Gastrocnemius medialis (tissue), 4 donors: ENCODE measurements at regions not wholly inside any gene's neighbourhood (a gene's known extent, or its start where the extent isn't known, plus 50 kb on each side); places are given as distances from the start of the nearest gene placed in this dataset.

Source experiments
- ATAC-seq, 2 donors: fragments of 150-250 bp; one replicate each; pipeline ENCODE4 v1.9.1; 2016
- DNase-seq, 2 donors: peaks; one replicate each; pipeline ENCODE4 v3.0.0-alpha.2; 2019
- H3K27ac ChIP-seq, 4 donors: fragments of 200-600 bp; sonication (generic); 1 replicate in 1 of 4; 2 replicates in 3 of 4; pipeline ENCODE4 v1.5.1; 2016 to 2018; ENCODE audit warnings: mild to moderate bottlenecking in 2 of 4, moderate library complexity in 1 of 4
- H3K27me3 ChIP-seq, 3 donors: fragments of 200-600 bp; sonication (generic) in 2 of 3; 1 replicate in 1 of 3; 2 replicates in 2 of 3; pipeline versions ENCODE4 v1.5.1 to v1.6.0; 2016 to 2019; ENCODE audit warnings: mild to moderate bottlenecking in 1 of 3, moderate library complexity in 1 of 3
- H3K36me3 ChIP-seq, 2 donors: fragments of 200-600 bp; sonication (generic) in 1 of 2; one replicate each; pipeline ENCODE4 v1.5.1; 2017 to 2018
- H3K4me1 ChIP-seq, 2 donors: fragments of 200-600 bp; sonication (generic) in 1 of 2; one replicate each; pipeline ENCODE4 v1.5.1; 2016 to 2017; ENCODE audit warnings: mild to moderate bottlenecking in 2 of 2
- H3K4me3 ChIP-seq, 4 donors: fragments of 200-600 bp; sonication (generic) in 3 of 4; 1 replicate in 1 of 4; 2 replicates in 3 of 4; pipeline ENCODE4 v1.5.1; 2016 to 2019; ENCODE audit warnings: mild to moderate bottlenecking in 2 of 4
- H3K9me3 ChIP-seq, 3 donors: fragments of 200-600 bp; sonication (generic) in 2 of 3; 1 replicate in 1 of 3; 2 replicates in 2 of 3; pipeline ENCODE4 v1.5.1; 2016 to 2019
- CTCF ChIP-seq, 5 experiments: fragments of 450-650 bp in 3 of 5; fragments of 200-600 bp in 2 of 5; sonication (generic) in 2 of 5; IDR thresholded peaks in 4 of 5; conservative IDR thresholded peaks in 1 of 5; 1 replicate in 4 of 5; 2 replicates in 1 of 5; pipeline ENCODE4 v1.5.1; 2016 to 2019; ENCODE audit warnings: antibody characterized with exemption in 5 of 5, mild to moderate bottlenecking in 3 of 5, moderate library complexity in 3 of 5
- POLR2A ChIP-seq, 2 donors: fragments of 450-650 bp; IDR thresholded peaks; one replicate each; pipeline ENCODE4 v1.6.1; 2017; ENCODE audit warnings: antibody characterized with exemption in 2 of 2, mild to moderate bottlenecking in 2 of 2, moderate library complexity in 2 of 2
- in situ Hi-C, 4 donors: fragments of 200-750 bp; cut with MboI; loops; one replicate each; pipeline versions ENCODE4 v1.15.0 to v1.8.0; 2017; ENCODE audit warnings: low sequenced_read_pairs in 4 of 4
- intact Hi-C: fragments of 100-400 bp; cut with DNase I; formaldehyde crosslinking; loops from one replicate; pipeline ENCODE4 v1.15.1; 2023; ENCODE audit warnings: low total_unique reads

GRCh38 chr13:39254601-39255000, 216.3 kb downstream of the NHLRC3 start:
- Histone ChIP-seq H3K4me3 (no peak overlapping the region), H3K27me3 (no peaks in the 10 kb centered on the region), H3K27ac (no peak overlapping the region), H3K4me1 (peaks cover 7 to 17% of the 10 kb centered on the region in 2 donors), H3K9me3 (no peaks in the 10 kb centered on the region), H3K36me3 (no peaks in the 10 kb centered on the region)
- DNase-seq: no peak
- TF ChIP-seq POLR2A (IDR thresholded peaks at IDR 0.05): no peak
- TF ChIP-seq CTCF (IDR thresholded peaks at IDR 0.05 in 4 of 5, conservative IDR thresholded peaks at IDR 0.05 in 1 of 5): no peak
- intact Hi-C loops (no loop called here), in situ Hi-C loops (loop anchor here in 1 of 4 donors (25.0 kb wide), 1 partner anchor 358 kb away; the partner anchor contains the start of gene LHFPL6)
- ATAC-seq: peak in 1 of 2 donors; percentile 23

DNA sequence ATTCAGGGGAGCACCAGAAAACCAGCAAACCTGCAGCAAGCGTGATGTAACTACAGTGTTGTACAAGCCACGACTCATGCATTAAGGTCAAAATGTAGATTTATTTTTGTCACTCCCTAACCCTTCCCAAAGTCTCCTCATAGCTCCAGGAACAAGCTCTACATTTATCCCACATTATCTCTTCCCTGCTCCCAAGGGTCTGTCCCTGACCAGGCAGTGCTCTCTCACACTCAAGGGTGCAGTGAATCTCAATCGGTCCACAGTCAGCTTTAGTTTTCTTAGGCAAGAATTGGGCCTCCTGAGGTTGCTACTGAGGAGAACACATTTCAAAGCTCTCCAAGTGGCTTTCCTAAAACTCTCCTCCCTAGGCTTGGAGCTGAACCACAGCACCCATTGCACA, 219.4 kb downstream of the NHLRC3 start:
- in situ Hi-C loops: loop anchor here in 1 of 4 donors (25.0 kb wide), 1 partner anchor 355 kb away; the partner anchor contains the start of gene LHFPL6
- no peaks in the 10 kb centered on the region for H3K9me3 ChIP-seq
- peaks cover 17 to 36% of the 10 kb centered on the region in 2 donors for H3K4me1 ChIP-seq
- intact Hi-C loops: no loop called here
- H3K36me3 ChIP-seq: no peaks in the 10 kb centered on the region
- H3K27me3 ChIP-seq: no peaks in the 10 kb centered on the region
- DNase-seq (no peak), ATAC-seq (peak in 1 of 2 donors; percentile 54)
- TF ChIP-seq POLR2A (IDR thresholded peaks at IDR 0.05): no peak
- no peak for TF ChIP-seq CTCF (IDR thresholded peaks at IDR 0.05 in 4 of 5, conservative IDR thresholded peaks at IDR 0.05 in 1 of 5)
- no peak overlapping the region for H3K27ac ChIP-seq
- no peak overlapping the region for H3K4me3 ChIP-seq

GRCh38 chr13:39259371-39260140, 221.3 kb downstream of the NHLRC3 start:
- intact Hi-C loops (loop anchor here (5.0 kb wide), 1 partner anchor 353 kb away; no protein-coding TSS in a partner anchor), in situ Hi-C loops (loop anchor here in 3 of 4 donors (5.0 to 25.0 kb wide), 4 partner anchors 112 to 355 kb away; partner anchors contain the start of gene LHFPL6 (in 1 of the 3))
- DNase-seq: no peak
- no peak overlapping the region for H3K27ac ChIP-seq
- ATAC-seq: no peak
- no peaks in the 10 kb centered on the region for H3K9me3 ChIP-seq
- no peaks in the 10 kb centered on the region for H3K27me3 ChIP-seq
- TF ChIP-seq POLR2A (IDR thresholded peaks at IDR 0.05): no peak
- TF ChIP-seq CTCF (IDR thresholded peaks at IDR 0.05 in 4 of 5, conservative IDR thresholded peaks at IDR 0.05 in 1 of 5): no peak
- H3K36me3 ChIP-seq: no peaks in the 10 kb centered on the region
- peaks cover 19 to 44% of the 10 kb centered on the region in 2 donors for H3K4me1 ChIP-seq
- H3K4me3 ChIP-seq: no peak overlapping the region

DNA sequence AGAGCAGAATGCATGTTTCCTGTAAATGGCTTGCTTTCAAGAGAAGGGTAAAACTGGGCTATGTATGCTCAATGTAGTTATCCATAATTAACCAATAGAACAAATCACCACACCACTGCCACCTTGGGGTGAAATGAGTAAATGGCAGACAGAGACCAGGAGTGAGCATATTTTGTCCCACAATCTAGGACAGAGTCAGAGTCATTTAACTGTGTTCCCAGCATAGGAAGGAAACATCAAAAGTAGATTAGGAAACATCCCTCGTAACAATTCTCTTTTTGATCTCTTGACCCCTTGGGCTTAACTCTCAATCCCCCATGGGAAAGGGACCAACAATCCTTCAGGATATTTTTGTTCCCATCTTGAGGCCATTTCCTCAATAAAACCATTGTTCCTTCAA, 224.8 kb downstream of the NHLRC3 start:
- peak; percentile 68 to 76 for ATAC-seq
- Histone ChIP-seq H3K27me3 (no peaks in the 10 kb centered on the region), H3K36me3 (no peaks in the 10 kb centered on the region), H3K27ac (peak overlapping the region in 1 of 4 donors; percentile 13), H3K4me3 (no peak overlapping the region), H3K9me3 (no peaks in the 10 kb centered on the region), H3K4me1 (peaks cover 14 to 31% of the 10 kb centered on the region in 2 donors)
- DNase-seq: no peak
- in situ Hi-C loops: loop anchor here in 3 of 4 donors (5.0 to 25.0 kb wide), 4 partner anchors 116 to 352 kb away; partner anchors contain the start of gene LHFPL6 (in 1 of the 3)
- TF ChIP-seq POLR2A (IDR thresholded peaks at IDR 0.05): no peak
- TF ChIP-seq CTCF (IDR thresholded peaks at IDR 0.05 in 4 of 5, conservative IDR thresholded peaks at IDR 0.05 in 1 of 5): peak; percentile 32 to 58 (median 42)
- intact Hi-C loops: loop anchor here (2.0 to 5.0 kb wide), 2 partner anchors 118 to 349 kb away; no protein-coding TSS in a partner anchor
